HepG2 (cell line): ENCODE measurements at regions not wholly inside any gene's neighbourhood (a gene's known extent, or its start where the extent isn't known, plus 50 kb on each side); places are given as distances from the start of the nearest gene placed in this dataset.
A peak's percentile ranks its signal among the peaks of the same experiment; 100 is the strongest.

Experiments
- ATAC-seq: fragments of 200-7000 bp; cut with Tn5 transposase; 3 replicates; pipeline ENCODE4 v1.9.1; 2020; ENCODE audit warnings: mild to moderate bottlenecking, moderate library complexity
- BruUV-seq: library from RNA; stranded (reverse); fragments of 400-500 nt; replicated peaks from 2 replicates; lab custom pipeline; 2021; lab: Mats Ljungman, UMichigan
- CTCF ChIA-PET: fragments of 300-600 bp; formaldehyde crosslinking; extraction: SDS; loops from one replicate; lab custom pipeline; 2021; ENCODE audit warnings: low total read pairs, inconsistent platforms, low intra/inter-chr PET ratio; lab: Yijun Ruan, JAX
- POLR2A ChIA-PET: fragments of 350-600 bp; sonication (Branson Sonifier 250); formaldehyde crosslinking; loops from one replicate; lab custom pipeline; 2020; ENCODE audit warnings: antibody characterized with exemption, inconsistent platforms; lab: Yijun Ruan, JAX
- DNase-seq: peaks from one replicate; pipeline ENCODE4 v3.0.0-alpha.2; 2015; ENCODE audit warnings: low spot score
- FAIRE-seq: peaks from 3 replicates; lab custom pipeline; 2011; peaks lifted over from hg19 to GRCh38; lab: Jason Lieb, UNC
- H2AFZ ChIP-seq: one replicate; pipeline ENCODE4 v1.6.1; 2011; ENCODE audit warnings: low read length, inconsistent platforms
- H3K27ac ChIP-seq: fragments of 300-600 bp; 3 replicates; pipeline ENCODE4 v1.8.0; 2011; ENCODE audit warnings: mixed run types, mild to moderate bottlenecking, mixed read lengths, low read length, inconsistent platforms; ENCODE audit not compliant: insufficient read depth; ENCODE audit errors: extremely low read length
- H3K27me3 ChIP-seq, 2 experiments: fragments of 200-600 bp in 1 of 2; 2 replicates in 1 of 2; 3 replicates in 1 of 2; pipeline versions ENCODE4 v1.6.0 to v1.8.0; 2011; ENCODE audit warnings: low read length in 2 of 2, mild to moderate bottlenecking in 2 of 2, moderate library complexity in 2 of 2, inconsistent platforms in 1 of 2; ENCODE audit not compliant: insufficient read depth in 2 of 2, control insufficient read depth in 1 of 2
- H3K36me3 ChIP-seq, 2 experiments: fragments of 200-600 bp in 1 of 2; replicated peaks in 1 of 2; 2 replicates in 1 of 2; 3 replicates in 1 of 2; pipeline versions ENCODE4 v1.5.1 to v1.8.0; 2011; ENCODE audit warnings: low read length in 2 of 2, inconsistent platforms in 1 of 2; ENCODE audit not compliant: insufficient read depth in 2 of 2, control insufficient read depth in 1 of 2
- H3K4me1 ChIP-seq: 2 replicates; pipeline ENCODE4 v1.5.1; 2012; ENCODE audit warnings: low read length, inconsistent platforms; ENCODE audit not compliant: insufficient read depth
- H3K4me2 ChIP-seq: 2 replicates; pipeline ENCODE4 v1.6.0; 2011; ENCODE audit warnings: low read depth, low read length, inconsistent platforms
- H3K4me3 ChIP-seq, 3 experiments: fragments of 200-600 bp in 1 of 3; sonication (generic), shearing (Covaris generic) in 1 of 3; replicated peaks in 1 of 3; 2 replicates each; pipeline ENCODE4 v1.5.1; 2011 to 2016; ENCODE audit warnings: low read length in 3 of 3, inconsistent platforms in 2 of 3, low read depth in 2 of 3, mild to moderate bottlenecking in 2 of 3, control low read depth in 1 of 3, mixed read lengths in 1 of 3; ENCODE audit not compliant: insufficient read depth in 1 of 3
- H3K79me2 ChIP-seq: one replicate; pipeline ENCODE4 v1.6.1; 2011; ENCODE audit warnings: low read length, inconsistent platforms; ENCODE audit not compliant: insufficient read depth
- H3K9ac ChIP-seq: 2 replicates; pipeline ENCODE4 v1.6.0; 2011; ENCODE audit warnings: mild to moderate bottlenecking, low read depth, low read length, inconsistent platforms; ENCODE audit not compliant: insufficient read depth
- H3K9me3 ChIP-seq: 2 replicates; pipeline ENCODE4 v1.5.1; 2012; ENCODE audit warnings: mild to moderate bottlenecking, low read length
- H4K20me1 ChIP-seq: 2 replicates; pipeline ENCODE4 v1.6.0; 2011; ENCODE audit warnings: inconsistent platforms, mild to moderate bottlenecking, low read length, moderate library complexity; ENCODE audit not compliant: insufficient read depth
- ESRRA ChIP-seq: sonication (generic); formaldehyde crosslinking; IDR thresholded peaks from 2 replicates; pipeline ENCODE4 v1.5.1; 2020; ENCODE audit warnings: mild to moderate bottlenecking, low read depth, missing genetic modification reagents
- ETV5 ChIP-seq: IDR thresholded peaks from 2 replicates; pipeline ENCODE4 v1.6.1; 2018; ENCODE audit warnings: missing biosample characterization, missing genetic modification reagents, inconsistent platforms, borderline replicate concordance
- HMGA1 ChIP-seq: sonication (generic); formaldehyde crosslinking; conservative IDR thresholded peaks from 2 replicates; pipeline ENCODE4 v1.4.0; 2020; ENCODE audit warnings: missing genetic modification reagents
- KDM5B ChIP-seq: sonication (generic); formaldehyde crosslinking; IDR thresholded peaks from 2 replicates; pipeline ENCODE4 v1.4.0; 2020; ENCODE audit warnings: missing genetic modification reagents, mild to moderate bottlenecking, borderline replicate concordance
- KLF15 ChIP-seq: sonication (generic); formaldehyde crosslinking; IDR thresholded peaks from 2 replicates; pipeline ENCODE4 v1.8.1; 2023; ENCODE audit warnings: borderline replicate concordance, mild to moderate bottlenecking, inconsistent platforms, missing genetic modification reagents, mixed read lengths
- KLF16 ChIP-seq, 2 experiments: sonication (generic) in 1 of 2; formaldehyde crosslinking in 1 of 2; IDR thresholded peaks; 2 replicates each; pipeline versions ENCODE4 v1.6.1 to v1.8.0; 2016 to 2023; ENCODE audit warnings: missing genetic modification reagents in 2 of 2, missing compliant biosample characterization in 1 of 2
- NFE2L2 ChIP-seq: fragments of 150-350 bp; IDR thresholded peaks from 2 replicates; pipeline ENCODE4 v1.6.1; 2014; ENCODE audit warnings: low read length
- NFYB ChIP-seq: sonication (generic); formaldehyde crosslinking; IDR thresholded peaks from 2 replicates; pipeline ENCODE4 v1.4.0; 2020; ENCODE audit warnings: missing genetic modification reagents
- NKX3-1 ChIP-seq: sonication (generic); formaldehyde crosslinking; IDR thresholded peaks from 2 replicates; pipeline ENCODE4 v1.5.0; 2020; ENCODE audit warnings: missing genetic modification reagents
- NR2C2 ChIP-seq: sonication (generic); formaldehyde crosslinking; IDR thresholded peaks from 2 replicates; pipeline ENCODE4 v1.4.0; 2020; ENCODE audit warnings: missing genetic modification reagents, mild to moderate bottlenecking, moderate library complexity, borderline replicate concordance
- PRPF4 ChIP-seq: fragments of 200-400 bp; formaldehyde crosslinking; IDR thresholded peaks from 2 replicates; pipeline ENCODE4 v1.6.1; 2016; ENCODE audit warnings: low read length, low read depth; ENCODE audit not compliant: poor library complexity, severe bottlenecking
- SAP130 ChIP-seq: IDR thresholded peaks from 2 replicates; pipeline ENCODE4 v1.6.1; 2016; ENCODE audit warnings: low read depth
- SIN3A ChIP-seq: IDR thresholded peaks from 2 replicates; pipeline ENCODE4 v1.6.1; 2011; ENCODE audit warnings: low read depth, mild to moderate bottlenecking, control low read depth, low read length, borderline replicate concordance
- SOX13 ChIP-seq, 3 experiments: fragments of 450-650 bp in 1 of 3; sonication (generic) in 1 of 3; formaldehyde crosslinking in 1 of 3; IDR thresholded peaks in 2 of 3; conservative IDR thresholded peaks in 1 of 3; 2 replicates each; pipeline versions ENCODE4 v1.5.0 to v1.6.1; 2016 to 2020; ENCODE audit warnings: antibody characterized with exemption in 1 of 3, mild to moderate bottlenecking in 1 of 3, missing compliant biosample characterization in 1 of 3, missing genetic modification reagents in 1 of 3, moderate library complexity in 1 of 3
- THAP11 ChIP-seq: IDR thresholded peaks from 2 replicates; pipeline ENCODE4 v1.6.1; 2016; ENCODE audit warnings: missing biosample characterization, missing genetic modification reagents
- TOE1 ChIP-seq: sonication (generic); formaldehyde crosslinking; IDR thresholded peaks from 2 replicates; pipeline ENCODE4 v1.4.0; 2020; ENCODE audit warnings: mild to moderate bottlenecking, missing genetic modification reagents
- ZNF143 ChIP-seq: sonication (generic); formaldehyde crosslinking; IDR thresholded peaks from 2 replicates; pipeline ENCODE4 v1.4.0; 2020; ENCODE audit warnings: missing genetic modification reagents
- ZNF224 ChIP-seq: sonication (generic); formaldehyde crosslinking; IDR thresholded peaks from 2 replicates; pipeline ENCODE4 v1.5.0; 2020; ENCODE audit warnings: mild to moderate bottlenecking, missing genetic modification reagents
- ZNF235 ChIP-seq: sonication (generic); formaldehyde crosslinking; IDR thresholded peaks from 2 replicates; pipeline ENCODE4 v1.8.1; 2023; ENCODE audit warnings: mild to moderate bottlenecking, missing genetic modification reagents, borderline replicate concordance
- ZNF557 ChIP-seq: sonication (generic); formaldehyde crosslinking; IDR thresholded peaks from 2 replicates; pipeline ENCODE4 v1.4.0; 2020; ENCODE audit warnings: missing genetic modification reagents
- WGBS: methylation state at CpG from one replicate; pipeline ENCODE4 v1.1.6; 2017; ENCODE audit warnings: low lambda C conversion rate; 5-methylcytosine and 5-hydroxymethylcytosine counted together
- in situ Hi-C: cut with HindIII; loops from 2 replicates; pipeline ENCODE4 v1.10.0; 2017; ENCODE audit warnings: low pct_unique_long_range_greater_than_20kb; ENCODE audit not compliant: extremely low pct_ligation_motif_present
- intact Hi-C: fragments of 100-400 bp; cut with micrococcal nuclease; formaldehyde crosslinking; loops from one replicate; pipeline ENCODE4 v1.10.0; 2022; ENCODE audit not compliant: unreplicated experiment
- TF ChIP-seq, protein P1 (sequence below): sonication (generic); formaldehyde crosslinking; IDR thresholded peaks from 2 replicates; pipeline ENCODE4 v1.4.0; 2020; ENCODE audit warnings: mild to moderate bottlenecking, missing genetic modification reagents

DNA sequence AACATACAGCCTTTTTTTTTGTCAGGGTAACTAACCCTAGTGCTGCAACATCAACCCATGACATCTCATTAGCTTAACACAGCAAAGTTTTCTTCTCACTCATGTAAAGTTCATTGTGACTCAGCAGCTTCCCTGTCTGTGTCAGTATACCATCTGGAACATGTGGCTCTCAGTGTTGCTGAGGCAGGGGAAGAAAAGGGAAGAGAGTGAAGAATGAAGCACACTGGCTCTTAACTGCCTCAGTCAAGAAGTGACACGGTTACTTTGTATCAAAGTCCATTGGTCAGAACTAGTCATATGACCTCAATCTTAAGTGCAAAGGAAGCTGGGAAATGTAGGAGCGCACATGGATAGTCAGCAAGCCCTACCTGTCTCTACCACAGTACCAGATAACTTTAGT is 185.0 kb upstream of the ELL2 start:
- no peak for ATAC-seq
- Histone ChIP-seq H2AFZ (no peak overlapping the region), H3K4me2 (no peak overlapping the region), H3K27ac (no peak overlapping the region), H3K9me3 (no peaks in the 10 kb centered on the region), H3K4me1 (peaks cover 26% of the 10 kb centered on the region), H4K20me1 (no peaks in the 10 kb centered on the region), H3K9ac (no peak overlapping the region), H3K27me3 (no peaks in the 10 kb centered on the region), H3K79me2 (no peaks in the 10 kb centered on the region), H3K4me3 (no peak overlapping the region), H3K36me3 (no peaks in the 10 kb centered on the region)
- BruUV-seq, result no TSS peak
- 0 out of 2 replicates have a peak, but pooled peaks have one; percentile 16 for TF ChIP-seq SAP130 (CRISPR knock-in tag)
- peak; percentile 51; the same call in 1 of the 2 replicates for TF ChIP-seq NFYB (CRISPR knock-in tag)
- no peak for TF ChIP-seq ZNF224
- TF ChIP-seq THAP11 (CRISPR knock-in tag), result peak; percentile 66
- TF ChIP-seq KLF16 (CRISPR knock-in tag; IDR thresholded peaks at IDR 0.05), result no peak
- TF ChIP-seq ZNF143 (CRISPR knock-in tag), result peak; percentile 68
- no peak for TF ChIP-seq PRPF4
- TF ChIP-seq NFE2L2, result peak; percentile 10; the same call in 1 of the 2 replicates
- CTCF ChIA-PET, result no interaction called here
- WGBS, result 85% methylated on average over 2 of the region's 2 CpGs
- no peak for DNase-seq
- in situ Hi-C loops (no loop called here), intact Hi-C loops (no loop called here)
- POLR2A ChIA-PET, result no interaction called here
- peak; percentile 36 for FAIRE-seq

DNA sequence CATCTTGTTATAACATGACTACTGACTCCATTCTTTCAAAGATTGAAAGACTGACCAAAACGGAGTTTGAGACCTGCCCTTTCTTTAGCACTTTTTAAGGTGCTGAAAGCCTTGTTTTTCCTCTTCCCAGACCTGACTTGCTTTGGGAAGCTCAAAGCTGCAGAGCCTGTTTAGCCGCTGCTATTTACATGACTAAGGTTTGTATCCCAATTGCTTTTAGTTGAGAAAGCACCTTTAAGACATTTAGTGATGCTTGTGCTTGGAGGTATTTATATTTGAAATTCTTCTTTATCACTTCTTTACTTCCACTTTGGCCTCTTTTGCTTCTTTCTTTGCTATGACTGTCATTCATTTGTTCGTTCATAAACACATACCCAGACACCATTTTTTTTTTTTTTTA is 182.6 kb upstream of the ELL2 start:
- Histone ChIP-seq H3K4me1 (peaks cover 30% of the 10 kb centered on the region), H4K20me1 (no peaks in the 10 kb centered on the region), H3K9ac (no peak overlapping the region), H2AFZ (no peak overlapping the region), H3K79me2 (no peaks in the 10 kb centered on the region), H3K36me3 (no peaks in the 10 kb centered on the region), H3K9me3 (no peaks in the 10 kb centered on the region), H3K4me2 (no peak overlapping the region), H3K27me3 (no peaks in the 10 kb centered on the region), H3K4me3 (no peak overlapping the region), H3K27ac (no peak overlapping the region)
- 91% methylated on average over 3 of the region's 3 CpGs for WGBS
- CTCF ChIA-PET, result no interaction called here
- no TSS peak for BruUV-seq
- POLR2A ChIA-PET, result no interaction called here
- FAIRE-seq (no peak), ATAC-seq (no peak), DNase-seq (no peak)
- in situ Hi-C loops (no loop called here), intact Hi-C loops (no loop called here)
- TF ChIP-seq SIN3A, result no peak
- no peak for TF ChIP-seq ETV5 (CRISPR knock-in tag)
- TF ChIP-seq KDM5B (CRISPR knock-in tag), result no peak
- TF ChIP-seq NR2C2 (CRISPR knock-in tag), result no peak
- no peak for TF ChIP-seq ESRRA (CRISPR knock-in tag)
- no peak for TF ChIP-seq NKX3-1
- no peak for TF ChIP-seq HMGA1 (CRISPR knock-in tag)
- no peak for TF ChIP-seq ZNF235
- TF ChIP-seq, protein P1, sequence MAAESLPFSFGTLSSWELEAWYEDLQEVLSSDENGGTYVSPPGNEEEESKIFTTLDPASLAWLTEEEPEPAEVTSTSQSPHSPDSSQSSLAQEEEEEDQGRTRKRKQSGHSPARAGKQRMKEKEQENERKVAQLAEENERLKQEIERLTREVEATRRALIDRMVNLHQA (CRISPR knock-in tag), result no peak
- no peak for TF ChIP-seq TOE1 (CRISPR knock-in tag)
- TF ChIP-seq ZNF557 (CRISPR knock-in tag), result no peak
- TF ChIP-seq SOX13 (IDR thresholded peaks at IDR 0.05), result no peak
- no peak for TF ChIP-seq SOX13 (CRISPR knock-in tag; conservative IDR thresholded peaks at IDR 0.05 in 1 of 2, IDR thresholded peaks at IDR 0.05 in 1 of 2)
- TF ChIP-seq KLF15, result no peak
